ENCODE measurements at regions not wholly inside any gene's neighbourhood (a gene's known extent, or its start where the extent isn't known, plus 50 kb on each side); places are given as distances from the start of the nearest gene placed in this dataset.

GRCh38 chr1:96634883-96635282 is 86.7 kb upstream of the PTBP2 start:
- DNase-seq (ENCODE audit: low read depth in 1 of 2, low spot score in 1 of 2) = no peak
- no peak overlapping the region for H3K4me3 ChIP-seq (replicated peaks; ENCODE audit: insufficient read depth, low read length)
- TF ChIP-seq CTCF (IDR thresholded peaks at IDR 0.05; ENCODE audit: insufficient read depth, low read length) (no peak), SPI1 (IDR thresholded peaks at IDR 0.05; ENCODE audit: borderline replicate concordance, low read depth) (no peak), REST (IDR thresholded peaks at IDR 0.05; ENCODE audit: insufficient replicate concordance, low read depth) (no peak), POLR2AphosphoS5 (IDR thresholded peaks at IDR 0.05; ENCODE audit: low read depth) (no peak), GABPA (IDR thresholded peaks at IDR 0.05; ENCODE audit: low read depth) (no peak)
- no peaks in the 10 kb centered on the region for H3K27me3 ChIP-seq (ENCODE audit: insufficient read depth, poor library complexity, severe bottlenecking)
- no peak overlapping the region for H3K27ac ChIP-seq (replicated peaks)

GRCh38 chr1:96641282-96641681 is 80.3 kb upstream of the PTBP2 start:
- H3K4me3 ChIP-seq (replicated peaks; ENCODE audit: insufficient read depth, low read length) = no peak overlapping the region
- TF ChIP-seq GABPA (IDR thresholded peaks at IDR 0.05; ENCODE audit: low read depth) = no peak
- no peak for TF ChIP-seq REST (IDR thresholded peaks at IDR 0.05; ENCODE audit: insufficient replicate concordance, low read depth)
- no peak for TF ChIP-seq SPI1 (IDR thresholded peaks at IDR 0.05; ENCODE audit: borderline replicate concordance, low read depth)
- no peak for TF ChIP-seq CTCF (IDR thresholded peaks at IDR 0.05; ENCODE audit: insufficient read depth, low read length)
- no peak for TF ChIP-seq POLR2AphosphoS5 (IDR thresholded peaks at IDR 0.05; ENCODE audit: low read depth)
- DNase-seq (ENCODE audit: low read depth in 1 of 2, low spot score in 1 of 2) = no peak
- H3K27me3 ChIP-seq (ENCODE audit: insufficient read depth, poor library complexity, severe bottlenecking) = no peaks in the 10 kb centered on the region
- H3K27ac ChIP-seq (replicated peaks) = no peak overlapping the region

- H3K27ac ChIP-seq (replicated peaks) = no peak overlapping the region
- no peaks in the 10 kb centered on the region for H3K27me3 ChIP-seq (ENCODE audit: insufficient read depth, poor library complexity, severe bottlenecking)
- TF ChIP-seq REST (IDR thresholded peaks at IDR 0.05; ENCODE audit: insufficient replicate concordance, low read depth) (no peak), CTCF (IDR thresholded peaks at IDR 0.05; ENCODE audit: insufficient read depth, low read length) (no peak), SPI1 (IDR thresholded peaks at IDR 0.05; ENCODE audit: borderline replicate concordance, low read depth) (no peak)
- DNase-seq (ENCODE audit: low read depth in 1 of 2, low spot score in 1 of 2) = no peak
- H3K4me3 ChIP-seq (replicated peaks; ENCODE audit: insufficient read depth, low read length) = no peak overlapping the region
Observed at GRCh38 chr1:96643519-96643918, 78.1 kb upstream of the PTBP2 start.
